GM12892 (cell line): ENCODE measurements at regions not wholly inside any gene's neighbourhood (a gene's known extent, or its start where the extent isn't known, plus 50 kb on each side); places are given as distances from the start of the nearest gene placed in this dataset.

Experiments used
- POLR2A ChIP-seq: IDR thresholded peaks from 2 replicates; pipeline ENCODE4 v1.6.1; 2011; ENCODE audit warnings: low read depth, low read length, control low read depth
- POLR2AphosphoS5 ChIP-seq: IDR thresholded peaks from 2 replicates; pipeline ENCODE4 v1.6.1; 2011; ENCODE audit warnings: low read depth, low read length, control low read depth

GRCh38 chr7:121466455-121466854 lies 70.3 kb upstream of the FAM3C start:
- TF ChIP-seq POLR2A (no peak), POLR2AphosphoS5 (no peak)
